H7 (cell line): ENCODE measurements at regions not wholly inside any gene's neighbourhood (a gene's known extent, or its start where the extent isn't known, plus 50 kb on each side); places are given as distances from the start of the nearest gene placed in this dataset.

ENCODE experiments used
- DNase-seq: peaks from one replicate; pipeline ENCODE4 v3.0.0; 2012
- H3K27me3 ChIP-seq: 2 replicates; pipeline ENCODE4 v1.6.0; 2011; ENCODE audit warnings: mild to moderate bottlenecking, low read length; ENCODE audit not compliant: control insufficient read depth, insufficient read depth
- H3K36me3 ChIP-seq: replicated peaks from 2 replicates; pipeline ENCODE4 v1.5.1; 2011; ENCODE audit warnings: low read length; ENCODE audit not compliant: control insufficient read depth, insufficient read depth
- H3K4me3 ChIP-seq: 2 replicates; pipeline ENCODE4 v1.5.1; 2011; ENCODE audit warnings: low read depth, mild to moderate bottlenecking, control low read depth, low read length, moderate library complexity; ENCODE audit not compliant: insufficient read depth

DNA sequence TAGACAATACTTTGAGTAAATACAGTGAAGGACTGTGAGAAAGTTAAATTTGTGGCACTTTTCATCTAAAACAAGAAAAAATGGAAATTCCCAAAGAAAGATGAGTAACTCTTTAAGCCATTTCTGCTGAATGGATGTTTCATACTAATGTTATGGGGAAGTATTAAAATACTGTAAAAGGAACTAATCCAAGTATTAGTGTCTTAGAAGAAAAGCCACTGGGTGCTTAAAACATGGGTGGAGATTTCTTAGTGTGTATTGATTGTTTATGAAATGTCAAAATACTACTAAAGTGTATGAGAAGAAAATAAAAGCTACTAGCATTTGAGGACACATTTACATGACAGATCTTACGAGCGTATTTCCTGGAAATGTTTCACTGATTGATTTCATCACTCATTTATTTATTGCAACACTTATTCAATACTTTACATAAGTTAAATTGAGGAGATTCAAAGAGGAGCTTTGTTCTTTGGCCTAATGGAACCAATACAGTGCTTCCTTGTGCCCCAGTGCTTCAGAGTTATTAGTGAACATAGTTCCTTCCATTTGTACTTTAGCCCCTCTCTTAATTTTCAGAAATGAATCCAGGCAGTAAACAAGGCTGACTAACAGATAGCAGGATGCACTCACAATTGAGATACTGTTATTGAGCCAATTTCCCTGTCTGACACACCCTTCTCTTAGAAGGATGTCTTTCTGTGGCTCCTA lies 155.5 kb upstream of the AHR start:
- no peak for DNase-seq
- no peaks in the 10 kb centered on the region for H3K36me3 ChIP-seq
- no peak overlapping the region for H3K4me3 ChIP-seq
- H3K27me3 ChIP-seq: no peaks in the 10 kb centered on the region

DNA sequence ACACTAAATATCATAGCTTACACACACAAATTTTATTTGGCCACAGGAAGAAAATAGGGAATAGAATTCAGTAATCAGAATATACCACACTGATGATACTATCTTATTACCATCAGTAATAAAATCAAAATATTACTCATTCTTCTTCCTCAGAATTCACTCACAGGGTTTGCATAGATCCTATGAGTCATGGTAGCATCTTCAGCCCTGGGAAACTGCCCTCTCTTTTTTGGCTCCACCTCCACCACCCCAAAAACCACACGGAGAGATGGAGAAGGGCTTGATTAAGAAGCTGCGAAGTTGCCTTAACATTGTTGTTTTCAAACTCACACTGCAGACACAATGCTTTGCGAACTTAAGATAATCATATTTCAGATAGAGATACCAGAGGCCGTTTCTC lies 154.1 kb upstream of the AHR start:
- no peak overlapping the region for H3K4me3 ChIP-seq
- no peaks in the 10 kb centered on the region for H3K27me3 ChIP-seq
- H3K36me3 ChIP-seq: no peaks in the 10 kb centered on the region
- no peak for DNase-seq

DNA sequence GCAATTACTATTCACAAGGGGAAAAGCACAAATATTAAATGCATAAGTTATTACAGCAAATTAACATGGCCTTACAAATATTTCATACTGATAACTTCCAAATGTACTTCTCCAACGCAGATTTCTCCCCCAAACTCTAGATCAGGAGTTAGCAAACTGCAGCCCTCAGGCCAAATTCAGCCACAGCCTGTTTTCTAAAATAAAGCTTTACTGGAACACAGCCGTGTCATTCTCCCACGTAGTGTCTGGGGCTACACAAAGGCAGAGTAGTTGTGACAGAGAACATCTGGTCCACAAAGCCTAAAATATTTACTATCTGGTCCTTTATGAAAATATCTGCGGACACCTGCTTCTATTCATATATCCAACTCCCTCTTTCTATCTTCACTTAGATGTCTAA lies 151.8 kb upstream of the AHR start:
- H3K4me3 ChIP-seq: no peak overlapping the region
- H3K36me3 ChIP-seq: no peaks in the 10 kb centered on the region
- H3K27me3 ChIP-seq: no peaks in the 10 kb centered on the region
- DNase-seq: no peak

DNA sequence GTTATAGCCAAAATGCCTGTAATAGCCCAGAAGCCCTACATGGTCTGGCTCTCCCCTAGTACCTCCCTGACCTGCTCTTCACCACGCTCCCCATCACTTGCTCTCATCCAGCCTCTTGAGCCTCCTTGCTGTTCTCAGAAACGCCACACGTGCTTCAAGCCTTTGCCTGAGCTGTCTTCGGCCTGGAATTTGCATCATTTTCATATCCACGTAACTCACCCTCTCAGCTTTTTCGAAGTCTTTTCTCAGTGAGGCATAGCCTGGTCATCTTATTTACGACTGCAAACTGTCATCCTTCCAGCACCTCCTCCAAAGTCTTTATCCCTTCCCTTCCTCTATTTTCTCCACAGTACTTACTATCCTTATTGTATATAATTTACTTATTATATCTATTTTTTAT lies 151.0 kb upstream of the AHR start:
- H3K4me3 ChIP-seq: no peak overlapping the region
- no peaks in the 10 kb centered on the region for H3K36me3 ChIP-seq
- H3K27me3 ChIP-seq: no peaks in the 10 kb centered on the region
- no peak for DNase-seq

DNA sequence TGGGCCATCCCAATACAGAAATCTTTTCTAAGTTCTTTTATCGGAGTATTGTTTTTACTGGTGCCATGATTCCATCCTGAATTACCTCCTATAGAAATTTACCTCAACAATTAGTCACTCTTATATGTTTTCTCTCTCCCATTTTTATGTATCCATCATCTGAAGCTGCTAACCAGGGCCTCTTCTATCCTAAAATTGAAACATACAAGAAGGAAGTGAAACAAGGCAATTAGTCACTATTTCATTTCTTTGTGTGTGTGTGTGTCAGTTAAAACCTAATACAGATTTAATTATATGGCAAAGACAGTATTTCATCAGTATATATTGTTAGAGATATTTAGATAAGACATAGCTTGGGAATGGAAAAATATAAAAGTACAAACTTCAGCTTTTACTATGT lies 148.4 kb upstream of the AHR start:
- Histone ChIP-seq H3K36me3 (no peaks in the 10 kb centered on the region), H3K27me3 (no peaks in the 10 kb centered on the region), H3K4me3 (no peak overlapping the region)
- DNase-seq: no peak

DNA sequence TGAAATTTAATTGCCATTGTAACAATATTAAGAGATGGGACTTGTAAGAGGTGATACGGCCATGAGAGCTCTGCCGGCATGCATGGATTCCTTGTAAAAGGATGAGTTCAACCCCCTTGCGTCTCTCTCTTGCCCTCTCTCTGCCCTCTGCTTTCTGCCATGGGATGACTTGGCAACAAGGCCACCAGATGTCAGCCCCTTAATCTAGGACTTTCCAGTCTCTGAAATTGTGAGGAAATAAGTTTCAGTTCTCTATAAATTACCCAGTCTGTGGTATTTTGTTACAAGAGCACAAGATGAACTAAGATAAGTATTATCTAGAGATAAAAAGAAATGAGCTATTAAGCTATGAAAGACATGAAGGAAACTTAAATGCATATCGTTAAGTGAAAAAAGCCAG lies 145.7 kb upstream of the AHR start:
- Histone ChIP-seq H3K36me3 (no peaks in the 10 kb centered on the region), H3K4me3 (no peak overlapping the region), H3K27me3 (no peaks in the 10 kb centered on the region)
- no peak for DNase-seq

DNA sequence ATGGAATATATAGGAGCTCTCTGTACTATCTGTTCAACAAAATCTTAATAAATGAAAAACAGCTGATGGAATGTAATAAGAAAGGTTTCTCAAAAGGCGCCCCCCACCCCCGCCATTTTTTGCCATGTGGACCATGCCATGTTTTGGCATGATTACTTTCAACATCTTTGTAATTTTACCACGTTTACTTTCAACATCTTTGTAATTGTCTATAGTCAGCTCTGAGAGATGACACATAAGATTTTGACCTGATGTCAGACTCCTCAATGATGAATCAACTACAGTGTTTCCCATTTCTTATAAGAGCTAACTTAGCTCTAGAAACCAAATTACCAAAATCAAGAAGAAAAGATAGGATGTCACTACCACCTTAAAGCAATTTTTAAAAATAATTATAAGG lies 144.9 kb upstream of the AHR start:
- H3K4me3 ChIP-seq: no peak overlapping the region
- no peak for DNase-seq
- H3K36me3 ChIP-seq: no peaks in the 10 kb centered on the region

DNA sequence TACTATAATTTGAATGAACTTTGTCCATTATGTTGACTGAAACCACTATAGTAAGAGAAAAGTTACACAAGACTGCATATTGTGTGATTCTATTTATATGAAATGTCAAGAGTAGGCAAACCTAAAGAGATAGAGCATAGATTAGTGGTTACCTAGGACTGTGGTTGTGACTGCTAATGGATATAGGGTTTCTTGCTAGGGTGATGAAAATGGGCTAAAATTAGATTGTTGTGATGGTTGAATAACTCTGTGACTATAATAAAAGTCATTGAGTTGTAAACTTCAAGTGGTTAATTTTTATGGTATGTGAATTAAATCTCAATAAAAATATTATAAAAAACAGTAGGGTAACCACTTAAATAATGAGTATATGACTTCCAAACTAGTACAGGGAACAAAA lies 142.9 kb upstream of the AHR start:
- Histone ChIP-seq H3K27me3 (no peaks in the 10 kb centered on the region), H3K4me3 (no peak overlapping the region), H3K36me3 (no peaks in the 10 kb centered on the region)
- DNase-seq: no peak

More for the DNA sequence above, 144.9 kb upstream of the AHR start:
- no peaks in the 10 kb centered on the region for H3K27me3 ChIP-seq

DNA sequence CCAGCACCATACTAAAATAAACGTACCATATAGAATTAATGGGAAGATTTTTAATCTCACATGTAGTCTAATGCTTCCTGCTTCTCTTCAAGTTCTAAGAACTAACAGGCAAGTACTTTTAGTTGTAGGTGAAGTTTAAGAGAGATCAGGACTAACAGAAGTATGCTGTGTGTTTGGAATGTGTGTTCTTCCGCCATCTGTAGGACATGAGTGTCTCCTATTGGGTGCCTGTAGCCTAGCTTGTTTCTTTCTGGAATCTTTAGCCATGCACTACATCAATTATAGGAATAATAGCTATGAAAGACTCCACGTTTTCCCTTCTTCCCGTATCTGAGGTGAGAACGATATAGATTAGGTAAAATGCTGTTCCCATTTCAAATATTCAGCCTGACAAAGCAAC lies 140.2 kb upstream of the AHR start:
- H3K27me3 ChIP-seq: no peaks in the 10 kb centered on the region
- H3K36me3 ChIP-seq: no peaks in the 10 kb centered on the region
- H3K4me3 ChIP-seq: no peak overlapping the region
- no peak for DNase-seq

DNA sequence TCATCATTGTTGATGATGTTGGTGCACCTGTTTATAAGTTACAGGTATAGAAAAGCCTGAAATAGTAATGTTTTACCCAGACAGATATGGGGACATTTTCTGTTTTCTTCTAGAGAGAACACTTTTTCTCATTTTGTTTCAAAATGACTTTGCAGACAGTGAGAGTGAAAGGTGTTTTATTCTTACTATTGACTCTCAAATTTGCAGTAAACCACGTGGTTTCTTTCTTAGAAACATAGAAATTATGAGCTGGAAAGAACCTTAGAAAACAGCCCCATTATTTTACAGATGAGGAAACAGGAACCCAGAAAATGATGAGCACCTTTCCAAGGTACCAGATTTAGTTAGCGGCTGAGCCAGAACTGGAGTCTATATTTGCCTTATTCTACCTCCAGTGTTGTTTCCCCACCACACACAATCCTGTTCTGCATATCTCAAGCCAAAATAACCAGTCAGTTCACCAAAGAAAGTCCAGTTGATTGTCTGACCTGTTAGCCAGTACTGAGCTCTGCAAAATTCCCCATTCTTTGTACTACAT lies 138.9 kb upstream of the AHR start:
- no peak overlapping the region for H3K4me3 ChIP-seq

DNA sequence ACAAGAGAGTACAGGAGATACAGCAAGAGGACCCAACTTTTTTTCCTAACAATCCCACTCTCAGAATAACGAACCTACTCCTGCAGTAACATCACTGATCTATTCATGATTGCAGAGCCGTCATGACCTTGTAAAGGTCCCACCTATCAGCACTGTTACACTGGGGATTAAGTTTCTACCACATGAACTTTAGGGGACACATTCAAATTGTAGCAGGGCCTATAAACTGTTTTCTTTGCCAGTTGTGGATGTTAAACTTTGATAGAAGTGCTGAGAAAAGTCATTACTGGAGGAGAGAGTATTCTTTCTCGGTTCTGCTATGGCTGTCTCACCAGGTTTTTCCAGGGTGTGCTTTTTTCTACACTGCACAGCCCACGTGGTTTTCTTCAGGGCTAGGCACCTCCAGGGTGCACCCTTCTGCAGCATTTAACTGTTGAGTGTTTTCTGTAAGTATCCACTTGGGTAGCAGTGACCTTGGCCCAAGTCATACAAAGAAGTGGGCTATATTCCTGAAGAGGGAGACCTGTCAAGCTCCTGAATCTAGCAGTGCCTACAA lies 131.6 kb upstream of the AHR start:
- DNase-seq: no peak
- Histone ChIP-seq H3K4me3 (no peak overlapping the region), H3K27me3 (no peaks in the 10 kb centered on the region), H3K36me3 (no peaks in the 10 kb centered on the region)

More for the DNA sequence above, 138.9 kb upstream of the AHR start:
- DNase-seq: no peak
- Histone ChIP-seq H3K36me3 (no peaks in the 10 kb centered on the region), H3K27me3 (no peaks in the 10 kb centered on the region)

DNA sequence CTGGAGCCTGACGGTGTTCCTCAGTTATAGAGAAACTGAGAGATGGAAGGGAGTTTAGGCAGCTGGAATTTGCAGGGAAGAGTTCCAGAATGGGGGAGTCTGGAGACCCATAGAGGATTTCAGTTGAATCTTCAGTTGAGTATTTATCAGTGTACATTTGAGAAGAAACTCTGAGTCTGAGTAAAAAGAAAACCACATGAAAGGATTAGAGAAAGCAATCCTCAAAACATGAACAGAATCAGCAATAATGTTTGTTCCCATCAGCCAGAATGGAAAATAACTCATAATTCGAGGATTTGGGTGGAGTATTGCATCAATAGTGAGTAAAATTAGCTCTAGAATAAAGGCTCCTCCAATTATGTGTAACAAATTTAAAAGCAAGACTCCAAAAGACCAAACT lies 130.0 kb upstream of the AHR start:
- DNase-seq: no peak
- Histone ChIP-seq H3K36me3 (no peaks in the 10 kb centered on the region), H3K27me3 (no peaks in the 10 kb centered on the region)

DNA sequence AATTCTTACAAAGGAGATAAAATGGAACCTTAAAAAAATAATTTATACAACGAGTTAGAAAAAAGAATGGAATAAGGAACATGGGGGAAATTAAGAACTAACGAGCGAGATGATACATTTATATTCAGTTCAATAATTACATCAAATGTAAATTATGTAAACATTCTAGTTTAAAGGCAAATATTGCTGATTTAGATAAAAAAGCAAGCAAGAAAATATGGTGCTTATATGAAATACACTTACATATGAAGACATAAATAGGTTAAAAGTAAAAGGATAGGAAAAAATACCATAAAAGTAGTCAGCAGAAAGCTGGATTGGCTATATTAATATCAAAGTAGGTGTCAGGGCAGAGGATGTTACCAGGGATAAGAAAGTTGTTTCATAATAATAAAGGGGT lies 127.0 kb upstream of the AHR start:
- DNase-seq: no peak
- no peaks in the 10 kb centered on the region for H3K36me3 ChIP-seq
- no peaks in the 10 kb centered on the region for H3K27me3 ChIP-seq
- H3K4me3 ChIP-seq: no peak overlapping the region

More for the DNA sequence above, 130.0 kb upstream of the AHR start:
- H3K4me3 ChIP-seq: no peak overlapping the region

DNA sequence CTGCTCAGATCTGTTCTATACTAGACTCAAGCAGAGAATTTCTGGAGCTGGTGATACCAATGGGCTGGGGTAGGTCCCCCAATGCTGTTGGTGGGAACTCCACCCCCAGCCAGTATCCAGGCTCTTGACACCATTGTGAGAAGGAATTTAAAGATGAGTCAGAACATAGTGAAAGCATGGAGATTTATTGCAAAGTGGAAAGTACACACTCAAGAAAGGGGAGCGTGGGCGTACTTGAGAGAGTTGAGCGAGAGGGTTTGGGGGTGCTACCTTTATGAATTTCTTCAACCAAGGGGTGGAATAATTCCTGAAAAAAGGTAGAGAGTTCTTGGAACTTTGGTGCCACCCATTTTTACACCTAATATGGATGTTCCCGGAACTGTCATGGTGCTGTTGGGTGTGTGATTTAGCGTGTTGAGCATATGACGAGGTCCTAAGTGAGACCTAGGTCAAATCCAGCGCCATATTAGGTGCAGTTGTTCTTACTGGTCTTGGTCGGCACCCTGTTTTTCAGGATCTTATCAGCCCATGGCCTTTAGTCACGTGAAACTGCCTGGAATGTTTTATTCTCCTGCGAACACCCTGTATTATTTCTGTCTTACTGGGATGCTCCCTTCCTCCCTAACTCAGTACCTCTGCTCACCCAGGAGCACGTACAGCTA lies 122.0 kb upstream of the AHR start:
- DNase-seq: no peak
- no peak overlapping the region for H3K4me3 ChIP-seq
- H3K27me3 ChIP-seq: no peaks in the 10 kb centered on the region
- no peaks in the 10 kb centered on the region for H3K36me3 ChIP-seq

DNA sequence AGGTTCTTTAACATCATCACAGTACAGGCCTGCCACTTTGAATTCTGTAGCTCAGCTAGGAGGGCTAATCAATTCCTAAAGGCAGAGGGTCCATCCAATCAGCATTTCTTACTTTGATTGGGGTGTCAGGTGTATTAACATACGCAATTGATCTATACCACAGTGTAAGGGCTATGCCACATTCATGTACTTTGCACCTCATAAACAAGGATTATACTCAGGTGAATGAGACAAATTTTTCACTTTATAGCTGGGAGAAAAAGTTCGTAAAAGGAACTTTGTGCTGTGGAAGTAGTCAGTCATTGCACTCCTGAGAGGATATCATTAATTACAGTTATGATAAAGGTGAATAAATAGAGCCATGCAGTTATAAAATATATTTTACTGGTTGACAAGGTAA lies 119.9 kb upstream of the AHR start:
- DNase-seq: no peak
- H3K36me3 ChIP-seq: no peaks in the 10 kb centered on the region
- no peaks in the 10 kb centered on the region for H3K27me3 ChIP-seq
- H3K4me3 ChIP-seq: no peak overlapping the region
